Thymus (tissue), 11 donors: ENCODE measurements at regions not wholly inside any gene's neighbourhood (a gene's known extent, or its start where the extent isn't known, plus 50 kb on each side); places are given as distances from the start of the nearest gene placed in this dataset.

Source experiments
- DNase-seq, 9 donors: peaks; one replicate each; pipeline ENCODE4 v3.0.0-alpha.2; 2013; ENCODE audit warnings: low spot score in 9 of 9, low read depth in 6 of 9, missing footprints in 1 of 9
- H3K27ac ChIP-seq, 2 donors: one replicate each; pipeline ENCODE4 v1.5.1; 2013; ENCODE audit warnings: control low read depth in 1 of 2, low read depth in 1 of 2, low read length in 1 of 2, mild to moderate bottlenecking in 1 of 2, moderate library complexity in 1 of 2
- H3K27me3 ChIP-seq, 2 donors: one replicate each; pipeline ENCODE4 v1.5.1; 2013; ENCODE audit warnings: low read length in 1 of 2; ENCODE audit not compliant: control insufficient read depth in 2 of 2, insufficient read depth in 1 of 2
- H3K36me3 ChIP-seq, 2 donors: one replicate each; pipeline ENCODE4 v1.5.1; 2013; ENCODE audit warnings: low read length in 1 of 2, mild to moderate bottlenecking in 1 of 2, moderate library complexity in 1 of 2; ENCODE audit not compliant: control insufficient read depth in 2 of 2, insufficient read depth in 2 of 2
- H3K4me1 ChIP-seq, 2 donors: one replicate each; pipeline ENCODE4 v1.5.1; 2013; ENCODE audit warnings: low read length in 2 of 2; ENCODE audit not compliant: control insufficient read depth in 2 of 2, insufficient read depth in 2 of 2
- H3K4me3 ChIP-seq, 2 donors: one replicate each; pipeline ENCODE4 v1.5.1; 2013; ENCODE audit warnings: low read length in 2 of 2, control low read depth in 1 of 2, mild to moderate bottlenecking in 1 of 2
- H3K9me3 ChIP-seq, 2 donors: one replicate each; pipeline ENCODE4 v1.5.1; 2013; ENCODE audit warnings: low read length in 1 of 2, mild to moderate bottlenecking in 1 of 2; ENCODE audit not compliant: control insufficient read depth in 2 of 2, insufficient read depth in 1 of 2
- WGBS: extraction: QIAGEN DNeasy Blood & Tissue Kit; methylation state at CpG from one replicate; pipeline ENCODE4 v1.1.7; 2013; 5-methylcytosine and 5-hydroxymethylcytosine counted together
- donor health status: healthy.

DNA sequence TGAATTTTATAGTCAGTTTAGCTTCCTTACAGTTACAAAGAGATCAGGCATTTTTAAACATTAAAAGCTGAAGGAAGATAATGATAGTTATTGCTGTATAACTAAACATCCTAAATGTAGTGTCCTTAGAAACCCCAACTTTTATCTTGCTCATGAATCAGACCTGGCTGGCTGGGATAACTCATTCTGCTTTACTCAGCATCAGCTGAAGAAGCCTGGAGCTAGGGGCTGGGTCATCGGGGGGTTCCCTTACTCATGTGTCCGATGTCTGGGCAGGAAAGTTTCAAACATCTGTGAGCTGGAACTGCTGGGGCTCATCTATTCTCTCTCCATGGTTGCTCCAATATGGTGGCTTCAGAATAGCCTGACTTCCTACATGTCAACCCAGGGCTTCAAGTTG lies 113.9 kb downstream of the MTNR1A start:
- WGBS = 97% methylated on average over 2 of the region's 2 CpGs
- H3K36me3 ChIP-seq = no peaks in the 10 kb centered on the region

DNA sequence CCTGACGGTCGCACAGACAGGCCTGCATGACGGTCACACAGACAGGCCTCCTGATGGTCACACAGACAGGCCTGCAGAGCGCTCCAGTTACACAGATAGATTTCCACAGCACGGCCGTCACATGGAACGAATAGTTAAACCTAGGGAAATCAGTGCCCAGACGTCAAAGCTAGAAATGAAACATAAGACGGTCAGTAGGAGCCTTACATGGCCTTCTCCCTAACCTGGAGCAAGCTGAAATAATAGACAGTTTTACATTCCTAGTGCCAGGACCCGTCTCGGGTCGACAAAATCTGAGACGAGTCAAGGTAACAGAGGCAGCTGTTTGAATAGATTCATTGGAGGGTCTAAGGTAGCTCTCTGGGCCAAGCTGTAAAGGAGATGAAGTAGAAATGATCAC lies 126.9 kb downstream of the MTNR1A start:
- no peaks in the 10 kb centered on the region for H3K36me3 ChIP-seq
- 97% methylated on average over 13 of the region's 13 CpGs for WGBS

More for the DNA sequence above, 113.9 kb downstream of the MTNR1A start:
- DNase-seq = no peak
- H3K4me3 ChIP-seq = no peak overlapping the region
- H3K27ac ChIP-seq = no peak overlapping the region
- no peaks in the 10 kb centered on the region for H3K9me3 ChIP-seq
- H3K27me3 ChIP-seq = no peaks in the 10 kb centered on the region
- no peaks in the 10 kb centered on the region for H3K4me1 ChIP-seq

DNA sequence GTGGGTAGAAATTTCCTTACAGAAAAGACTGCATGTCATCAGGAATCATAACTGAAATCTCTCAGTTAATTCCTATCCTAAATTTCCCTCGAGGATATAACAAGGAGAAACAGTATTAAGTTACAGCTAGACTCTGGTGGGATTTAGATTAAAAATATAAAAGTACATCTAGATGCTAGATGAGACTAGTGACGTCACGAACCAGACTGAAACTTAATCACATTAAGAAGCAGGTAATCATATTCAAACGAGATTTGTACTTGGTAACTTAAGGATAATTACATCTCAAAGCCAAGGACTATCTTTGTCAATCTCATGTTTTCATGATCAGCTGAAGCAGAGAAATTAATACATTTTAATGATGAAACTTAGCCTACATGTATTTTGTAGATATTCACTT lies 130.6 kb downstream of the MTNR1A start:
- H3K27me3 ChIP-seq = no peaks in the 10 kb centered on the region
- H3K4me1 ChIP-seq = no peaks in the 10 kb centered on the region
- peaks cover 0 to 2% of the 10 kb centered on the region in 2 donors for H3K9me3 ChIP-seq
- H3K27ac ChIP-seq = no peak overlapping the region
- no peak for DNase-seq
- WGBS = 84% methylated on average over 4 of the region's 4 CpGs
- H3K36me3 ChIP-seq = no peaks in the 10 kb centered on the region
- no peak overlapping the region for H3K4me3 ChIP-seq

More for the DNA sequence above, 126.9 kb downstream of the MTNR1A start:
- peaks cover 2 to 4% of the 10 kb centered on the region in 2 donors for H3K9me3 ChIP-seq
- no peak for DNase-seq
- no peak overlapping the region for H3K4me3 ChIP-seq
- H3K27ac ChIP-seq = no peak overlapping the region
- H3K27me3 ChIP-seq = no peaks in the 10 kb centered on the region
- H3K4me1 ChIP-seq = no peaks in the 10 kb centered on the region

DNA sequence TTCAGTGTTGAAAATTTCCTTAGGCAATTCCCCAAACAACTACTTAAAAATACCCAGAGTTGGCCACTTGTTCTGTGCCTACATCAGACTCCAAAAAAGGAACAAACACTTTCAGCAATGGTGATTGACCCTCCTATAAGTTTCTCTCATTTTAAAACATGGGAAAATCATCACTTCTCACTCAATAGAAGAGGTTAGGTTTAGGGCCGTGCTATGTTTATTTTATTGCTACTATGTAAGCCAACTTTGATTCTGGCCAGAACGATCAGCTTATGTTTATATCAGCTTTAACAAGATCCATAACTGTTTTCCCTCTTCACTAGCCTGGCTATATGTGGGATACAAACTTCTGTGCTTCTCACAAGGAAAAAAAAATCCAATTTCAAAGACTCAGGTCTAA lies 133.1 kb downstream of the MTNR1A start:
- H3K4me1 ChIP-seq = no peaks in the 10 kb centered on the region
- no peak for DNase-seq
- no peak overlapping the region for H3K4me3 ChIP-seq
- no peak overlapping the region for H3K27ac ChIP-seq
- WGBS = 91% methylated on average over 2 of the region's 2 CpGs
- H3K36me3 ChIP-seq = no peaks in the 10 kb centered on the region
- H3K27me3 ChIP-seq = no peaks in the 10 kb centered on the region
- H3K9me3 ChIP-seq = no peaks in the 10 kb centered on the region

DNA sequence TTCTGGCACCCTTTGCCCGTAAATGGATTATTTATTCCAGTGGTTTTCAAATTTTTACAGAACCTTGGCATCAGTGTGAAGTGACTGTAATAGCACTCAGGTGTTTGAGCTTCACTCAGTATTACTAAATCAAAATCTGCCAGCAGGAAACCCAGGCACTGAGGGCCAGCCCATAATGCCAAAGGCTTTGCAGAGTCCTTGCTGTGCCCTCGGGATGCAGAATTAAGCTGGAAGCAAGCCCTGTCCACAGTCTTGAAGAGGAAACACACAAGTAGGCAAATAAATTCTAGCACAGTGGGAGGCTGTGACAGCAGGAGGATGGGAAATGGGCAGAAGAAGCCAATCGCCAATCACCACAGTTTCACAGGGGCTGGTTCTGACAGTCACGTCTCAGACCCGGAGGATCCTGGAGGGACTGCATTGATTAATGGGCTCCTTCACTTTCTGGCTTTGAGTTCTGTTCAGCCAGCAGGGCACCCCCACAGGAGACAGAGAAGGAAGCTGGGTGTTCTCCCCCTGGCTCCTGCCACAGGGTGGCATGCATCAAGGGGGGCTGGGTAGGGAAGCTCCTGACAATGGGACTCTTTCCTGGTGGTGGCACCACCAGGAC lies 138.8 kb downstream of the MTNR1A start:
- no peak overlapping the region for H3K4me3 ChIP-seq
- H3K9me3 ChIP-seq = no peaks in the 10 kb centered on the region
- DNase-seq = no peak
- 80% methylated on average over 5 of the region's 5 CpGs for WGBS
- H3K4me1 ChIP-seq = no peaks in the 10 kb centered on the region
- H3K27ac ChIP-seq = no peak overlapping the region
- H3K27me3 ChIP-seq = no peaks in the 10 kb centered on the region
- H3K36me3 ChIP-seq = no peaks in the 10 kb centered on the region

DNA sequence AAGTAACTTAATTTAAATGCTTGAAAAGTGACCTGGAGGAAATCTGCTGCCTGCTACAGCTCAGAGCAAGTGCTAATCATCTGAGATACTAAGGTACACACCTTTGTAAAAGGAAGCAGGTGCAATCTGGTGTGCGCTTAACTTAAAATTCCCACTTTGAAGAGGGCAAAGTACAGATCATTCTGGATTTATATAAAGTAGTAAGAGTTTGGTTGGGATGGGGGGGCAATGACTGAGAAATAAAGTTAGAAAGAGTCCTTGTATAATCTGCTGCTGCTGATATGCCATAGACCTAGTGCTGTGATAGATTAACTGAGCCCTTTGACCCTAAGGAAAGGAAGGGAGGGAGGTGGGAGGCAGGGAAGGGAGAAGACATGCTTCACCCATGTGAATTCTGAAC lies 141.0 kb downstream of the MTNR1A start:
- no peak overlapping the region for H3K4me3 ChIP-seq
- no peaks in the 10 kb centered on the region for H3K9me3 ChIP-seq
- no peaks in the 10 kb centered on the region for H3K27me3 ChIP-seq
- no peak for DNase-seq
- no peaks in the 10 kb centered on the region for H3K36me3 ChIP-seq
- WGBS = 99% methylated on average over 1 of the region's 1 CpG
- H3K4me1 ChIP-seq = no peaks in the 10 kb centered on the region
- no peak overlapping the region for H3K27ac ChIP-seq

DNA sequence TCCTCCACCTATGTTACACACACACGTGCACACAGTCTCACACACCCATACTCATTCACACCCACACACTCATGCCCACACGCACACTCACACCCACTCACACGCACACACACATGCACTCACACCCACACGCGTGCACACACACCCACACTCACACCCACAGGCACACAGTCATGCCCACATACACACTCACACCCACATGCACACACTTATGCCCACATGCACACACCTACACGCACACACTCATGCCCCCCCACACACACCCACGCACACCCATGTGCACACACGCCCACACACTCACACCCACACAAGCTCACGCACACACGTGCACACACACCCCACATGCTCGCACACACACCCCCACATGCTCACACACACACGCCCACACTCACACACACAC lies 140.0 kb downstream of the F11 start:
- Histone ChIP-seq H3K4me3 (no peak overlapping the region), H3K4me1 (no peaks in the 10 kb centered on the region), H3K27ac (no peak overlapping the region), H3K36me3 (no peaks in the 10 kb centered on the region), H3K27me3 (no peaks in the 10 kb centered on the region), H3K9me3 (peaks cover 2 to 5% of the 10 kb centered on the region in 2 donors)
- DNase-seq = no peak
- WGBS = 91% methylated on average over 12 of the region's 12 CpGs

DNA sequence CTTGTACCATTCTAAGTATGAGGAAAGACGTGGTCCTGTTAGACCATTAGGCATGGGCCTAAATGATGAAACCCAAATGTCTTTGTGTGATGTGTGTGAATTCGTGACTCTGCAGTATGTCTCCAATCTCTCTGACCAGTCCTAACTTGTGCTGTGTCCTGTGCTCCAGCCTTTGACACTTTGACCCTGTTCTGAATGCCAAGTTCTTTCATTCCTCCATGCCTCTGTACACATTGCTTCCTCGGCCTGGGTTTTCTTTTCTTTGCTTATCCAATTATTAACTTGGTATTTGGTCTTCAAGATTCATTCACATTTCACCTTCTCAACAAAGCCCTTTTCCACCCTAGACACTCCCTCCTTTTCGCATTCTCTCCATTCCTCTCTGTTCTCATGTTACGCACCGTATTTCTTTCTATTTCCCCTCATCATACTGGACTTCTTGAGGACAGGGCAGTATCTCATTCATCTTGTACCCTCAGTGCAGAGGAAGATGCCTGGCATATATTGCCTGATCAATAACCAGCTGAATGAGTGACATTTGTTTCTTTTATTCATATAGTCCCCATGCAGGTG lies 138.7 kb downstream of the F11 start:
- no peak for DNase-seq
- Histone ChIP-seq H3K27me3 (no peaks in the 10 kb centered on the region), H3K36me3 (no peaks in the 10 kb centered on the region), H3K9me3 (peaks cover 2 to 5% of the 10 kb centered on the region in 2 donors), H3K4me3 (no peak overlapping the region), H3K27ac (no peak overlapping the region), H3K4me1 (no peaks in the 10 kb centered on the region)
- 86% methylated on average over 6 of the region's 6 CpGs for WGBS

DNA sequence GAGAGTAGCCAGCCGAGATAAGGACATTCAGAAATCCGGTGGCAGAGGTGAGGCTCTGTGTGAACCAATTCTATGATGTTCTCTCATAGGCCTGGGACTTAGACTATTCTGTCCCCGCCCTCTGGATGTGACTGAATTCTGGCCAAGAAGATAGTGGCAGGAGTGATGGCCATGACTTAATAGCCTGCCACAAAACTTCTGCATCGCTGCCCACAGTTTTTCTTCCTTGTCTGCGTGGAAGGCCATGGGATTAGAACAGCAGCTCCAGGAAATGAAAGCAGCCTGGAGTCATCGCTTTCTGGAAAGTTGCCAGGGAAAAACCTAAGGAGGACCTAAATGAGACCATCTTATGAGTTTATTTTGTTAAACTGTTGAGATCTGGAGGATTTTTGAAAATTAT lies 134.7 kb downstream of the F11 start:
- no peak for DNase-seq
- Histone ChIP-seq H3K4me3 (no peak overlapping the region), H3K27me3 (no peaks in the 10 kb centered on the region), H3K9me3 (peaks cover 0 to 3% of the 10 kb centered on the region in 2 donors), H3K36me3 (no peaks in the 10 kb centered on the region), H3K27ac (no peak overlapping the region), H3K4me1 (no peaks in the 10 kb centered on the region)
- 90% methylated on average over 6 of the region's 6 CpGs for WGBS
